Gastroesophageal sphincter (tissue), 4 donors: ENCODE measurements at regions not wholly inside any gene's neighbourhood (a gene's known extent, or its start where the extent isn't known, plus 50 kb on each side); places are given as distances from the start of the nearest gene placed in this dataset.
"Not testable (repeated sequence)": the region's sequence is repeated elsewhere in the genome, so short reads cannot be mapped to it uniquely, and the experiment has no call there.

ENCODE experiments used
- ATAC-seq: fragments of 150-250 bp; one replicate; pipeline ENCODE4 v1.9.1; 2016; ENCODE audit warnings: mild to moderate bottlenecking, moderate library complexity
- H3K27ac ChIP-seq, 4 donors: fragments of 200-600 bp; sonication (generic) in 3 of 4; 1 replicate in 3 of 4; 2 replicates in 1 of 4; pipeline ENCODE4 v1.5.1; 2016 to 2019
- H3K27me3 ChIP-seq: fragments of 200-600 bp; sonication (generic); one replicate; pipeline ENCODE4 v1.5.1; 2019
- H3K36me3 ChIP-seq, 2 donors: fragments of 200-600 bp; sonication (generic); one replicate each; pipeline ENCODE4 v1.5.1; 2019; ENCODE audit warnings: control low read depth in 1 of 2
- H3K4me1 ChIP-seq, 3 donors: fragments of 200-600 bp; sonication (generic); 1 replicate in 2 of 3; 2 replicates in 1 of 3; pipeline ENCODE4 v1.5.1; 2016 to 2019; ENCODE audit warnings: control low read depth in 2 of 3
- H3K4me3 ChIP-seq, 2 donors: fragments of 200-600 bp; sonication (generic); one replicate each; pipeline ENCODE4 v1.5.1; 2019; ENCODE audit warnings: mild to moderate bottlenecking in 1 of 2, moderate library complexity in 1 of 2
- H3K9me3 ChIP-seq, 3 donors: fragments of 200-600 bp; sonication (generic); one replicate each; pipeline ENCODE4 v1.5.1; 2017 to 2019; ENCODE audit warnings: control low read depth in 2 of 3
- EP300 ChIP-seq: sonication (generic); formaldehyde crosslinking; IDR thresholded peaks from one replicate; pipeline ENCODE4 v1.6.1; 2017; ENCODE audit warnings: antibody characterized with exemption, mild to moderate bottlenecking
- POLR2A ChIP-seq, 2 donors: fragments of 450-650 bp; IDR thresholded peaks; one replicate each; pipeline ENCODE4 v1.6.1; 2017; ENCODE audit warnings: antibody characterized with exemption in 2 of 2, mild to moderate bottlenecking in 2 of 2, moderate library complexity in 1 of 2
- POLR2AphosphoS5 ChIP-seq: sonication (generic); formaldehyde crosslinking; IDR thresholded peaks from one replicate; pipeline ENCODE4 v1.6.1; 2017; ENCODE audit warnings: antibody characterized with exemption
- WGBS, 2 donors: methylation state at CpG; one replicate each; pipeline ENCODE4 v1.1.5; 2018; ENCODE audit warnings: low coverage in 1 of 2; 5-methylcytosine and 5-hydroxymethylcytosine counted together
- TF ChIP-seq, protein P1 (sequence below), 4 experiments: fragments of 200-600 bp in 2 of 4; fragments of 450-650 bp in 2 of 4; sonication (generic) in 1 of 4; IDR thresholded peaks; one replicate each; pipeline ENCODE4 v1.5.1; 2017 to 2019; ENCODE audit warnings: antibody characterized with exemption in 4 of 4, mild to moderate bottlenecking in 2 of 4, moderate library complexity in 2 of 4

DNA sequence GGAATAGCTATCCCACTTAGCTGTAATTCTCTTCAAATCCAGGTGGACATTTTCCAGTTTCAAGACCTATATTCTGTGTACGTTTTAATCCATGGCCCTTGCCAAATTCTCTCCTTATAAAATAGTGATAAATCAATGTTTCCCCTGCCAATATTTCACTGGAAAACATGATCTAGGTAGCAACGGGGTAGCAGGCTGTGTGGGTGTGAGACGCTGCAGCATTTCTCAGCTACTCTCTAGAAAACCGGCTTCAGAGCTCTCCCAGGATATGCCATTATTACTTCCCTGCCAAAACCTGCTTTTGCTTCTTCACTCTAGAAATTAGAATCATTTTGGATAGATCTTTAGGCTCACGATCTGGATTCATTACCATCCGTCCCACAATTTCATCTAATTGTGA lies 82.1 kb upstream of the SIPA1L2 start:
- Histone ChIP-seq H3K27me3 (no peaks in the 10 kb centered on the region), H3K27ac (no peak overlapping the region), H3K36me3 (no peaks in the 10 kb centered on the region), H3K4me1 (no peaks in the 10 kb centered on the region), H3K9me3 (peaks cover 0 to 12% (median 0%) of the 10 kb centered on the region in 3 donors), H3K4me3 (no peak overlapping the region)
- WGBS, 2 donors = 52 to 64% methylated on average over 6 of the region's 6 CpGs
- TF ChIP-seq, protein P1, sequence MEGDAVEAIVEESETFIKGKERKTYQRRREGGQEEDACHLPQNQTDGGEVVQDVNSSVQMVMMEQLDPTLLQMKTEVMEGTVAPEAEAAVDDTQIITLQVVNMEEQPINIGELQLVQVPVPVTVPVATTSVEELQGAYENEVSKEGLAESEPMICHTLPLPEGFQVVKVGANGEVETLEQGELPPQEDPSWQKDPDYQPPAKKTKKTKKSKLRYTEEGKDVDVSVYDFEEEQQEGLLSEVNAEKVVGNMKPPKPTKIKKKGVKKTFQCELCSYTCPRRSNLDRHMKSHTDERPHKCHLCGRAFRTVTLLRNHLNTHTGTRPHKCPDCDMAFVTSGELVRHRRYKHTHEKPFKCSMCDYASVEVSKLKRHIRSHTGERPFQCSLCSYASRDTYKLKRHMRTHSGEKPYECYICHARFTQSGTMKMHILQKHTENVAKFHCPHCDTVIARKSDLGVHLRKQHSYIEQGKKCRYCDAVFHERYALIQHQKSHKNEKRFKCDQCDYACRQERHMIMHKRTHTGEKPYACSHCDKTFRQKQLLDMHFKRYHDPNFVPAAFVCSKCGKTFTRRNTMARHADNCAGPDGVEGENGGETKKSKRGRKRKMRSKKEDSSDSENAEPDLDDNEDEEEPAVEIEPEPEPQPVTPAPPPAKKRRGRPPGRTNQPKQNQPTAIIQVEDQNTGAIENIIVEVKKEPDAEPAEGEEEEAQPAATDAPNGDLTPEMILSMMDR (IDR thresholded peaks at IDR 0.05) = no peak
- TF ChIP-seq POLR2AphosphoS5 = no peak
- no peak for TF ChIP-seq POLR2A (IDR thresholded peaks at IDR 0.05)
- no peak for TF ChIP-seq EP300
- no peak for ATAC-seq

DNA sequence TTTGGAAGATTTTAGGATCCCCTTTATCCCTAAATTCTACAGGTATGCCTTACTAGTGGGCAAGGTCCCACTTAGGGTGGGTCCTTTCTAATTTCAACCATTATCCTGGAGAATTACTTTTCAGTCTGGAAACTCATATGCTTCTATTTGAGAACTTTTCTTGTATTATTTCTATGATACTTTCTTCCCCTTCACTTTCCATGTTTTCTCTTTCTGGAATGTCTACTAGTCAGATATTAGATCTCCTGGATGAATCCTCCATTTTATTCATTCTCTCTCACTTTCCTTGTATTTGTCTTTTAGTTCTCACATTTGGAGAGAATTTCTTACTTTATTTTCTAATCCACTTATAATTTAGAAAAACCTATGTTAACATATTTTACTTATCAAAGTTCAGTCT lies 83.9 kb upstream of the SIPA1L2 start:
- Histone ChIP-seq H3K36me3 (no peaks in the 10 kb centered on the region), H3K4me3 (no peak overlapping the region), H3K4me1 (no peaks in the 10 kb centered on the region), H3K27ac (no peak overlapping the region), H3K9me3 (peaks cover 0 to 12% (median 0%) of the 10 kb centered on the region in 3 donors), H3K27me3 (no peaks in the 10 kb centered on the region)
- no peak for TF ChIP-seq EP300
- no peak for TF ChIP-seq POLR2AphosphoS5
- TF ChIP-seq, protein P1 (IDR thresholded peaks at IDR 0.05) = no peak
- TF ChIP-seq POLR2A (IDR thresholded peaks at IDR 0.05) = no peak
- no peak for ATAC-seq

DNA sequence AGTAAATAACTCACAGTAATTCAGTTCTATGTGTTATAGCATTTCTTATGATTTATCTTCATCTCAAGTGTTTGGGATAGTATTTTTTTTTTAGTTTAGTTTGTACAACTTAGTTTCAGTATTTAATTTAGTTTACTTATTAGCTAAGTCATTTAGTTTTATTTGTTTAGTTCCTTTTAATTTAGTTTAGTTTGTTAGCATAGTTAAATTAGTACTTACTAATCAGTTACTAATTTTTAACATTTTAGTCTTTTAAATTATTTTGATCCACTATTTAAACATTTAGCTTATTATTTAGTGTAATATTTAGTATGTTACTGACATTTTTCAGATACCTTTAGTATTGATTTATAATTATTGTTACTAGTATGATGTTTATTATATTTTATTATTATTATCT lies 85.2 kb upstream of the SIPA1L2 start:
- H3K4me3 ChIP-seq = no peak overlapping the region
- no peak for TF ChIP-seq EP300
- no peak for TF ChIP-seq POLR2A (IDR thresholded peaks at IDR 0.05)
- no peak for TF ChIP-seq POLR2AphosphoS5
- TF ChIP-seq, protein P1 (IDR thresholded peaks at IDR 0.05) = no peak
- H3K27ac ChIP-seq = no peak overlapping the region
- no peaks in the 10 kb centered on the region for H3K36me3 ChIP-seq
- no peaks in the 10 kb centered on the region for H3K27me3 ChIP-seq
- no peaks in the 10 kb centered on the region for H3K4me1 ChIP-seq
- ATAC-seq = no peak
- H3K9me3 ChIP-seq = peaks cover 0 to 12% (median 0%) of the 10 kb centered on the region in 3 donors

DNA sequence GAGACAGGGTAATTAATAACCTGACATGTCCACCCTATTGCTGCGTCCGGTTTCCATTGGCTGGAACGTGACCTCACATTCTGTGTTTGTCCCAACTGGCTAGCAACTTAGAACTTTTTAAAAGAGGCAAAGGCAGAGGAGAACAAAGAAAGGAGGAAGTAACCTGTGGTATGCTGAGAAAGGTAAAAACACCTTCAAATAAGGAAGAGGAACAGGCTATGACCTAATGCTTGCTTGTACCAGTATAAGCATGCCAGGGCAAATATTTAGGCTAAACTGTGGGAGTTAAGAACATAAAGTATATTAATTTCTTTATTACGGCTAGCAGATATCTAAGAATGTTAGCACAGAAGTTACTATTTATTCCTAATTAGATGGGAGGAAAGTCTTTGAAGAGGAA lies 87.3 kb upstream of the MAP10 start:
- WGBS, 2 donors = 91 to 98% methylated on average over 4 of the region's 4 CpGs
- H3K9me3 ChIP-seq, H3K4me3 ChIP-seq, H3K27ac ChIP-seq, ATAC-seq, H3K4me1 ChIP-seq, H3K27me3 ChIP-seq, H3K36me3 ChIP-seq: not testable (repeated sequence)

DNA sequence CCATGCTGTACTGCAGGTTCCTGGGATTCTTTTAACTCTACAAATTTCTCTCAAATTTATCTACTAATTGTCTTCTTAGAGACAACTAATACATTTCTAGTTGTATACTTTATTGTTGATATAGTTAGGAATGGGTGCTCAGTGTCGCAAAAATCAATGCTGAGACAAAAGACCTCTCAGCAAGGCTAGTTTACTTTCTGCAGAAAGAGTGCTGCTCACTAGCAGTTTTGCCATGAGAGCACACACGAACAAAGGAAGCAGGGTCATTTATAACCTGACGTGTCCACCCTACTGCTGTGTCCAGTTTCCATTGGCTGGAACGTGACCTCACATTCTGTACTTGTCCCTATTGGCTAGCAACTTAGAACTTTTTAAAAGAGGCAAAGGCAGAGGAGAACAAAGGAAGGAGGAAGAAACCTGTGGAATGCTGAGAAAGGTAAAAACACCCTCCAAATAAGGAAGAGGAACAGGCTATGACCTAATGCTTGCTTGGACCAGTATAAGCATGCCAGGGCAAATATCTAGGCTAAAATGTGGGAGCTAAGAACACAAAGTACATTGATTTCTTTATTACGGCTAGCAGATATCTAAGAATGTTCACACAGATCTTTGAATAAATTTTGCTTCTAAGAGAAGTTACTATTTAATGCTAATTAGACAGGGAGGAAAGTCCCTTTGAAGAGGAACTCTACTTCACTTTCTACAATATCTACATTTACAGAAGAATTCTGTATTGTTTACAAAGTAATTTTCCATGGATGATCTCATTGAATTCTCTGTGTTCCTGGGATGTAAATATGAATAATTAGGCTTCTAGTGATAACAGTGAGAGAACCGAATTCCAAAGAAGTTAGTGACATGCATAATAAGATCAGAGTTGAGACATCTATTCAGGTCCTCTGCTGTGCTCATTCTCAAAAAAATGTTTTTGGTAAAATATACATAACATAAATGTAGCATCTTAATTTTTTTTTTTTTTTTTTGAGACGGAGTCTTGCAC lies 86.0 kb upstream of the MAP10 start:
- WGBS, 2 donors = 78 to 88% methylated on average over 4 to 7 of the region's 7 CpGs
- TF ChIP-seq, protein P1 (IDR thresholded peaks at IDR 0.05) = no peak
- TF ChIP-seq POLR2A (IDR thresholded peaks at IDR 0.05) (no peak), POLR2AphosphoS5 (no peak), EP300 (no peak)
- Histone ChIP-seq H3K27ac (no peak overlapping the region), H3K9me3 (no peaks in the 10 kb centered on the region), H3K36me3 (no peaks in the 10 kb centered on the region), H3K4me3 (no peak overlapping the region), H3K27me3 (no peaks in the 10 kb centered on the region), H3K4me1 (no peaks in the 10 kb centered on the region)
- no peak for ATAC-seq
